A172 (cell line): ENCODE measurements at regions not wholly inside any gene's neighbourhood (a gene's known extent, or its start where the extent isn't known, plus 50 kb on each side); places are given as distances from the start of the nearest gene placed in this dataset.
A peak's percentile ranks its signal among the peaks of the same experiment; 100 is the strongest.
"Not testable (repeated sequence)": the region's sequence is repeated elsewhere in the genome, so short reads cannot be mapped to it uniquely, and the experiment has no call there.

Experiments used
- DNase-seq: peaks from one replicate; pipeline ENCODE4 v3.0.0-alpha.2; 2015; ENCODE audit warnings: low spot score

DNA sequence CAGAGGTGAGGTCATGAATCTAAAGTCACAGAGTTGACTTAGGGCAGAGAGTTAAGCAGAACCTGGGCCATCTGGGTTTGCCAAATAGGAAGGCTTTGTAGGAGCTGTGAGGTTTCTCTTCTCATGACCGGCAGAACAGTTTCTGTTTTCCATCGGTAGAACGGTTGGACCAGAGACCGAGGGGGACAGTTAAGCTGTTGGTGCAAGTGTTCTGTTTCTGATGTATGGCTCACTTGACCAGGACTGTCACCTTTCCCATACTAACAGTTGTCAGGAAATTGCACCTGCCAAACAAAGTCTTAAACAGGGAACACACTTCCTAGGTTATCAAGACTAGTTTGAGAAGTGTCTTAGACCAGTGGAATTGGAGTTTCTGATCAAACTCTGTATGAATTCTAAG lies 158.3 kb downstream of the PDCD6IP start:
- no peak for DNase-seq

DNA sequence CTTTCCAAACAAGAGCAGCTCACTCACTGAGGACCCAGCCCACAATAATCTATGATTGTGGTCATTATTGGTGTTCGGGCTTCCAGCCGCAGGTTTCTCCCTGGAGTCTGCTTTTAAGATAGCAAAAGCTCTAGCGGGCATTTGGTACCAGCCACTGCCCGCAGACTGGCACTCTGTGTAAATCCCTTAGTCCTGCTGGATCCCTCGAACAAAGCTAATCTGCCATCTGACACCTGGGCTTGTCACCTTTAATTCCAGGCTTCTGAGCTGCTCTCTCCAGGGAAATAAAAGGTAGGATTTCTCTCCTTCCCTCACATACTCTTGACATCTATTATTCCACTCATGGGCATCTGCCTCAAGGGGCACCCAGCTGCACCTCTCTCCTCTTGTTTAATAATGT lies 158.7 kb downstream of the PDCD6IP start:
- DNase-seq, result no peak

DNA sequence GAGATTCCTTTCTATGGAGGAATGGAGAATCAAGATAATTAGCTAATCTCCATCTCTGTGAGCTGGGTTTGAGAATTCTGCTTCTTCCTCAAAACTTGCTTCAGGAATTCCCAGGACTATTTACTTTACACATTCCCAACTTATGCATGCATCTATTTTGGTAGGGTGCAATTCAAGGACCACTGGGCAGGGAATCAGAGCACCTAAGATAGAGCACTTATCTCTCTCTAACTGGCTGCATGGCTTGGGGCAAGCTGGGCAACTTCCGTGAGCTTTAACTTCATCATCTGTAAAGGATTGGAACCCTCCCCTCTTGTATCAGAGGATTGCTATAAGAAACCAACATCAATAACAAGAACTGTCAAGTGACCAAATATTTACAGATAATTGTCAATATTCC lies 160.2 kb downstream of the PDCD6IP start:
- DNase-seq, result no peak

DNA sequence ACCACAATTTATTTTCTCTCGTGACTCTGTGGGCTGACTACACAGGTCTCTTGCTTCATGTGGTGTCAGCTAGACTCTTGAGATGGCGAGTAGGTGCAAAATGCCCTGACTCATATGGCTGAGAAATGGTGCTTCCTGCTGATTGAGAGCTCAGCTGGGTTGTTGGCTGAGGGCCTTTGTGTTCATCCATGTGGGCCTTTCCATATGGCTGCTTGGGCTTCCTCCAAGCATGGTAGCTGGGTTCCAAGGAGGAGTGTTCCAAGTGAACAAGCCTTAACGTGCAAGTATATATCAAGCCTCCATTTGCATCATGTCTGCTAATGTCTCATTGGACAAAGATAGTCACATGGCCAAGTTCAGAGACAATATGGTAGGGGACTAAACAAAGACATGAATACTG lies 164.0 kb downstream of the PDCD6IP start:
- no peak for DNase-seq

DNA sequence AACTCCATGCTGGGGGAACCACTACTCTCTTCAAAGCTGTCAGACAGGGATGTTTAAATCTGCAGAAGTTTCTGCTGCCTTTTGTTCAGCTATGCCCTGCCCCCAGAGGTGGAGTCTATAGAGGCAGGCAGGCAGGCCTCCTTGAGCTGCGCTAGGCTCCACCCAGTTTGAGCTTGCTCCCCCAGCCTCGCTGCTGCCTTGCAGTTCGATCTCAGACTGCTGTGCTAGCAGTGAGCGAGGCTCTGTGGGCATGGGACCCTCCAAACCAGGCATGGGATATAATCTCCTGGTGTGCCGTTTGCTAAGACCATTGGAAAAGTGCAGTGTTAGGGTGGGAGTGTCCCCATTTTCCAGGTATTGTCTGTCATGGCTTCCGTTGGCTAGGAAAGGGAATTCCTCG lies 171.8 kb downstream of the PDCD6IP start:
- not testable (repeated sequence) for DNase-seq

DNA sequence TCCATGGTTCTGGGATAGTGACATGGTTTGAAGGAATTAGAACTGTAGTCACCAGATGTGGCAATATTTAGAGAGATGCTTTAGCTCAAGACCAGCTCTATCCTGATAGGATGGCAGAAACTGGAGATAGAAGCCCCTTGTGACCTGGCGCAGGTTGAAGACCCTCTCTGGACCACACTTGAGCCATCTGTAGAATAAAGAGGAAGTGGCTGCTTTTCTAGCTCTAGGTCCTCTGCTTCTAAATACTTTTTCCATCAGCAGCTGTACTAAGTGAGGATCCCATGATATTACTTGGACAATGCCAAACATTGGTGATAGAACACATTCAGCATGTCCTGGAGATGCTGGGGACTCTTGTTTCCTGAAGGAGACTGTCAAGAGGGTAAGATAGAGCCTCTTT lies 172.6 kb downstream of the PDCD6IP start:
- DNase-seq, result no peak

DNA sequence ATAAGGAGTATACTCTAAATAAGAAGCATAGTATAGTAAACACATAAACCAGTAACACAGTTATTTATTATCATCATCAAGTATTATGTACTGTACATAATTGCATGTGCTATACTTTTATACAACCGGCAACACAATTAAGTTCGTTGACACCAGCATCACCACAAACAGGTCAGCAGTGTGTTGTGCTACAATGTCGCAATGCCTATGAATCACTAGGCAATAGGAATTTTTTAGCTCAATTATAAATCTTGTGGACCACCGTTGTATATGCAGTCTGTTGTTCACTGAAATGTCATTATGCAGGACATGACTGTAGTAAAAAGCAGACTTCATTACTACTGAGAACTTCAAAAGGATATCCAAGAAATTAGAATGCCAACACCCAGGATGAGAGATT lies 177.0 kb downstream of the PDCD6IP start:
- no peak for DNase-seq

DNA sequence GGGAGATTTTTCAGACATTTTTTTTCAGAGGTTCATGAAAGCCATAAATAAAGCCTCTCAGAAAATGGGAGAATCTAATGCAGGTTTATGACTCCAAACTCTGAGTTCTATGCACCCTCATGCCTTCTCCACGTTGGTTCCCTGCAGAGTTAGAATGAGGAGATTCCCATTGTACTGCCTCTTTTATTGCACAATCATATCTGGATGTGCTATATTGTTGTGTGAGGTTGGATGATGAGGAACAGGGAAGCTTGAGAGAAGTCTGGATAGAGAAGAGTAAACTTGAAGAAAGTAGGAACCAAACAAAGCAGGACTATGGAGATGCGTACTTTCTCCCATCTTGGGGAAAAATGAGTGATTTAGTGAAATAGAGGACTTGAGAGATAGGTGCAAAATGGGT lies 178.8 kb downstream of the PDCD6IP start:
- DNase-seq, result no peak

DNA sequence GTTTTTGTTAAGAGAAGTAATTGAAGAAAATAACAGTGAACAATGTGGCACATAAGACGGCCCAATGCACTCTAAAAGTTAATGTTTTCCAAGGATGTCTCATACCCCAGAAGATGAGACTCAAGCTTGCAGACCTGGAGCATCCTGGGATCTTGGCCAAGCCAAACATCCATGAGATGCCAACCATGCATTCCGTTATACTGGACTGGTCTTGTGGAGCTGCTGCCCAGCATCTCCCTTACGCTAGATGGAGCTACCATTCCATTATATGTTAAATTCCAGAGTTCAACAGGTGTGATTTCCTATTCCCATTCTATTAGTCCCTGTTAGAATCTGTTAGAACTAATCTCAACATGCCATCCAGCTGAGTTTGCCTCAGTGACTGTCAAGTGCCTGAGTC lies 181.8 kb downstream of the PDCD6IP start:
- peak; percentile 87 for DNase-seq

DNA sequence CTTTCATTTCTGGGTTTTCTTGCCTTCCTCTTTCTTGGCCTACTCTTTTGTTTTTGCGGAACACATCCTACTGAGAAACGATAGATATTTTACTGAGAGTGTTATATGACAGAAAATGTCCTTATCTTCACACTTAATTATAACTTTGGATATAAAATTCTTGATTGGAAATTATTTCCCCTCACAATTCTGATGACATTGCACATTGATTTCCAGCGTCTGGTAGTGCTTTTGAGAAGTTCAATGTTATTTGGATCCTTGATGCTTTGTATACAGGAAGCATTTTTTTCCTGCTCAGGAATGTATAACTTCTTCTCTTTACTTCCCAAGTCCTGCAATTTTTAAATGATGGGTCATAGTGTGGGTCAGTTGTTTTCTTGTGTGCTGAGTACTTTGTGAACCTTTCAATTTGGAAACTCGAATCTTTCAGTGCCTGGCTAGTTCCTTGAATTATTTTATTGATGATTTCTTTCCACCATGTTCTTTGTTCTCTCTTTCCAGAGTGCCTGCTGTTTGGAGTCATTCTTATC lies 183.9 kb downstream of the PDCD6IP start:
- DNase-seq, result no peak

DNA sequence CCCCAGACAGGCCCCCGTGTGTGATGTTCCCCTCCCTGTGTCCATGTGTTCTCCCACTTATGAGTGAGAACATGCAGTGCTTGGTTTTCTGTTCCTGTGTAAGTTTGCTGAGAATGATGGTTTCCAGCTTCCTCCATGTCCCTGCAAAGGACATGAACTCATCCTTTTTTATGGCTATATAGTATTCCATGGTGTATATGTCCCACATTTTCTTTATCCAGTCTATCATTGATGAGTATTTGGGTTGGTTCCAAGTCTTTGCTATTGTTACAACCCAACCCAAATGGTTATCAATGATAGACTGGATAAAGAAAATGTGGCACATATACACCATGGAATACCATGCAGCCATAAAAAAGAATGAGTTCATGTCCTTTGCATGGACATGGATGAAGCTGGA lies 184.5 kb downstream of the PDCD6IP start:
- DNase-seq, result not testable (repeated sequence)

DNA sequence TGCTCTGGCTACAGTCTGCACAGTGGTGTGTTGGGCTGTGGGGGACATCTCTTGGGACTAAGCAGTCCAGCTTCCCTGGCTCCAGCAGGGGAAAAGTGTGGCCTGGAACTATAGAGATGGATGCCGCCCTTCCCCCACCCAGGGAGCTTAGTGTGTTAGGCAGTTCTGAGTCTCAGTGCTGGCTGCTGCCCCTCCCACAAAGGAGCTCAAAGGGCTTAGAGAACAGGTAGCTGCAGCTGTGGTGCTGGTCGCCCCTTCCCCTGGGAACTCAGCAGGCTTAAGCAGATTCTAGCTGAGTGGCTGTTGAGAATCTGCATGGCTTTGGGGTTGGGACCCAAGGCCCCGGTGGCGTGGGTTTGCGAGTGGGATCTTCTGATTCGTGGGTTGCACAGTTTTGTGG lies 190.8 kb downstream of the PDCD6IP start:
- no peak for DNase-seq

DNA sequence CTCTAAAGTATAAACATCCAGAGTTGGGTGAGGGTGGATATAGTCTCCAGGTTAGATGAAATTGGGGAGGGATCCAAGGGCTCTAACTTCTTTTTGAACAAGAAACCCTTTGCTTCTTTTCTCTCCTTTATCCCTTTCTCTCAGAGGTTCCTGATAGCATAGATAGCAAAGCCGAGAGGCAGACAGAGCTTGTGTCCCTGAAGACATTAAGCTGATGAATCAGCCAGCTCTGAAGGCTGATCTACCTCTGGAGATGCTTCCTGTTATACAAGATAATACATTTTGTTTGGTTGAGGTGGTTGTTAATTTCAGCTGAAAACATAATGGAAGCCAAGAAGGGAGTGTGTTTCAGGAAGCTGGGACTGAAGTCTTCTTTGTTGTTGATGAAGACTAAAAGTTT lies 193.2 kb downstream of the PDCD6IP start:
- no peak for DNase-seq

DNA sequence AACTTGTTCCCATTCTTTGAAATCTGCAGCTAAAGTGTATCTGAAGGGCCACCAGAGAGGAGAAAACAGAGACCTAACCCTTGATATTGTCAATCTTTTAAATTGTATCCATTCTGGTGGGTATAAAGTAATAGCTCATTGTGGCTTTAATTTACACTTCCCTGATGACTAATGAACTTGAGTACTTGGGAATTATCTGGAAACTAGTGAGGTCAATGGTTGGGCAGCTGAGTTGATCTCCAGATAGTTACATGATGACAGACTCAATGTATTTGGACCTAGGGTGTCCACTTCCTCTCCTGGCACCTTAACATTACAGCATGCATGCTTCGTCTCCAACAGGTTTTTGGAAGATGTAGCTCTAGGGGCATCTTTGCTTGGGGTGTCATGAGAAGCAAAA lies 195.2 kb downstream of the PDCD6IP start:
- DNase-seq, result peak; percentile 29

DNA sequence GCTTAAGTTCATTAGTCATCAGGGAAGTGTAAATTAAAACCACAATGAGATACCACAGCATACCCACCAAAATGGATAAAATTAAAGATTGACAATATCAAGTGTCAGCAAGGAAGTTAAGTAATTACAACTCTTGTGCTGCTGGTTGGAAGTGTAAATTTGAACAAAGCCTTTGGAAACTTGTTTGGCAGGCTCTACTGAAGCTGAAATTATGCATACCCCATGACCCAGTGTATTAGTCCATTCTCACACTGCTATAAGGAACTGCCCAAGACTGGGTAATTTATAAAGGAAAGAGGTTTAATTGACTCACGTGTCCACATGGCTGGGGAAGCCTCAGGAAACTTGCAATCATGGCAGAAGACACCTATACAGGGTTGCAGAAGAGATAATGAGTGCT lies 196.1 kb downstream of the PDCD6IP start:
- no peak for DNase-seq

DNA sequence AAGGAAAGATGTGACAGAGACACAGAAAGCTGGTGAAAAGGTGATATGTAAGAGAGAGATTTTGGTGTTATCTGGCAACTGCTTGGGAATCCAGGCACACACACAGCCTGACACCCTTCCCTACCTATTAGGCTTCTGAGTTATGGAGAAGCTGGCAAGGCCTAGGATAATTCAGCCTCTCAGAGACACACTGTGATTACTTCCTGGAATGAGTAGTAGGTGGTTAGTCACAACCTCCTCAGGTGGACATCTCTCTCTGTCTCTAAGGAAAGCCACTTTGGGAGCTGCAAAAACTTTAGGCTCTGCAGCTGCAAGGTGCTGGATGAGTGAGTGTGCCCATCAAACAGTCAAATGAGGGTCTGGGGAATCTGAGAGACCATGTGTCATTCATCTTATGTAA lies 201.9 kb downstream of the PDCD6IP start:
- DNase-seq, result no peak

DNA sequence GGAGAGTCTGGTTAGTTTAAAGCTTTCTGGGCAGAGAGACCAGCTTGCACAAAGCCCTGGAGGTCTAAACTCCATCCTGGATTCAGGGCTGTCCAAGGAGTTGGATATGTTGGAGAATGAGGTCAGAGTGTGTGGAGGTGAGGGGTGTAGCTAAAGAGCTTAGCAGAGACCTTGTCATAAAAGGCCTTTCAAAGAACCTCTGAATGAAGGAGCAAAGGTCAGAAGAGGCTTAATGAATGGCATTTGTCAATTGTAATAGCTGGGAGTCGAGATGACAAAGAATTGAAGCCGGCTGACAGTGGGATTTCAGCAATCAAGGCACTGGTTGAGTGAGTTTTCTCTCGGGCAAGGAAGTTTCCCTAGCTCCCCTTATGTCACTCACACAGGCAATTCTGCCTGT lies 202.6 kb downstream of the PDCD6IP start:
- DNase-seq, result no peak

DNA sequence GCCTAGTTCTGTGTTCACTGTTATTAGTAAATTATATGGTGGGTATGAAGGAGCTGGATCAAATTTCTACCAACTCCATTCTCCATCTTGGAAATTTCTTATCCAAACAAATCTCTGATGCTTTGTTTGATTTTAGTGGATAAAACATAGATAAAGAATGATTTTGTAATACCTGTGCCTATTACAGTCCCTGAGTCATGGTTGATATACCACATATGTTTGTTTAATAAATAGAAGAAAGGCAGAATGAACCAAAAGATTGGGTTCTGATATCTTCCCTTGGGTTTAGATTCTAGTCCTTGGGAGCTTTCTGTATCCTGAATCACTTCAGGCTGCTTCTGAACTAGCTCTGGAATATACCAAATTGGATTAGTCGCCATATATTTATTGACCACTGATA lies 203.6 kb downstream of the PDCD6IP start:
- no peak for DNase-seq

DNA sequence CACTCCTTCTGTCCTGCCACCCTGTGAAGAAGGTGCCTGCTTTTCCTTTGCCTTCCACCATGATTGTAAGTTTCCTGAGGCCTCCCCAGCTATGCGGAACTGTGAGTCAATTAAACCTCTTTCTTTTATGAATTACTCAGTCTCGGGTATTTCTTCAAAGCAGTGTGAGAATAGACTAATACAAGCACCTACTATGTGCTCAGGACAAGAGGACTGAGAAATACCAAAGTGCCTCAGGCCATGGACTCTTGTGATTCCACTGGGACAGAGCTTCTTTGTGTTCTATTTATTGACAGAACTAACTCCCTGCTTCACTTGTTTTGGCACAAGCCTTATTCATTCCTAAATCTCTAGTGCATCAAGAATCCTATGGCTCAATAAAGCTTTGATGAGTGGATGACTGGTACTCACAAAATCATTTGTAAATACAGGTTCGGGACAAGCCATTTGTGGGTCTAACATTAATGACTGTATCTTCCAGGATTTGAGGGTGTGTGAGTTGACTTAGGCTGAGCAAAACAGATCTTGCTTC lies 204.2 kb downstream of the PDCD6IP start:
- DNase-seq, result no peak

DNA sequence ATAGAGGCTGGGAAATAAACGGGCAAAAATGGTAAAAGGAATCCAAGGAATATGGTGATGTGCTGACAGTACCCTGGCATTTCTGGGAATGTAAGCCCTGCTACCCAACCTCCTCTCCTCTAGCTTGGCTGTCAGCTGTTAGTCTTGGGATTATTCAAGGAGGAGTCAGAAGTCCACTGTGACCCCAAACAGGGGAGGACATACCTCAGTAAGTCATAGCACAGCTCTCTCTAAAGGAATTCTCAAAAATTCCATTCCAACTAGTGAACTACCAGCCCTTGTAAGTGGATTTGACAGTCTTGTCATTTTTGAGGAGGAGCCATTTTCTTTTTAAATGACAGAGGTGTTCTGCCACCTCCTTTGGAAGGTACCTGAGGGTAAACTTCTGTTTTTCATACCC lies 207.5 kb downstream of the PDCD6IP start:
- peak; percentile 59 for DNase-seq

DNA sequence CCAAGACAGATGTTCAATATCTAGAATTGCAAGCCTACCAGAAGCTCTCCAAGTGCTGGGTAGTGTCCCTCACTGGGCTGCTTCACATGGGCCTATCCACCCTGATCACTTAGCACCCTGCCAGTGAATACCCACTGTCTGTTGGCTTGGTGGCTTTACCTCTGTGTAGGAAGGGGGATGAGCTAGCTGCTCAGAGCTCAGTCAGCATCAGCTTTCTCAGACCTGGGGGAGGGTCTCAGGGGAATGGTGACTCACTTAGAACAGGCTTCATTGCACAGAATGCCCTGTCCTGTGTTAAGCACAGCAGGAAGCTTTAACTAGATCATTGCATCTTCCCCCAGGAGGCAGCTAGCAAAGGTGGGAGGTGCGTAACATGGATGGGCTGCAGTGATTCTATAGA lies 209.8 kb downstream of the PDCD6IP start:
- DNase-seq, result peak; percentile 22

DNA sequence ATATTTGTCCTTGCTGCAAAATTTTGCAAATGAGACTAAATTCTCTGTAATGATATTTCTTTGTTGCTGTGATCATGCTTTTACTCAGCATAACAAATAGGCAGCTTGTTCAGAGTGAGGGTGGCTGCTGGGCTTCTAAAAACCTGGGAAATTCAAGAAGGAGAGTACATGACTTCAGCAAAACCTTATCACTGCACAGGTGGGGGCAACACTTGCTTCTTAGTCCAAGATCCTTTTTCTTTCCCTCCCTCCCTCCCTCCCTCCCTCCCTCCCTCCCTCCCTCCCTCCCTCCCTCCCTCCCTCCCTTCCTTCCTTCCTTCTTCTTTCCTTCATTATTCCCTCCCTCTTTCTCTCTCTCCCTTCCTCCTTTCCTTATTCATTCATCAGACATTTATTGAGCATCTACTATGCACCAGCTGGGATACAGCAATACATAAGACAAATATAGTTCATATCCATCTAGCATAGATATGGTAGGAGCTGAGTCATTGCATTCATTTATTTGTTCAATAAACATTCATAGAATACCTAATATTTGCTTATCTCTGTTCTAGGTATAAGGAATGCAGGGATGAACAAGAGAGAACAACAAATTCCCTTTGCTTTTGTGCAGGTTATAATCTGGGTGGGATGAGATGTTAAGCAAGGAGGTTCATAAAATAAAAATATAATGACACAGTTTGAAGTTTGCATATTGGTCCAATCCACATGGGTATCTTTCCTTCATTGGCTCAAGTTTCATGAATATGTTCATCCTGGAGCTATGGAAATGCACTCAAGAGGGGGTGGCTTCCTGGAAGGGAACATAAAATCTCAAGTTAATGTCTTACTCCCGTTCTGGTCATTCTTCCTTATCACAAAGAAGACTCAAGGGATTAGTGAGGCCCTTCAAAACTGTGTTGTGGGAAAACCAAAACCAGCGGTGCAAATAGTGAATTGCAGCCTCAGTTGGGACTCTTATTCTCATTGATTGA lies 210.7 kb downstream of the PDCD6IP start:
- DNase-seq, result peak; percentile 16
